ENCODE measurements at regions not wholly inside any gene's neighbourhood (a gene's known extent, or its start where the extent isn't known, plus 50 kb on each side); places are given as distances from the start of the nearest gene placed in this dataset.

DNA sequence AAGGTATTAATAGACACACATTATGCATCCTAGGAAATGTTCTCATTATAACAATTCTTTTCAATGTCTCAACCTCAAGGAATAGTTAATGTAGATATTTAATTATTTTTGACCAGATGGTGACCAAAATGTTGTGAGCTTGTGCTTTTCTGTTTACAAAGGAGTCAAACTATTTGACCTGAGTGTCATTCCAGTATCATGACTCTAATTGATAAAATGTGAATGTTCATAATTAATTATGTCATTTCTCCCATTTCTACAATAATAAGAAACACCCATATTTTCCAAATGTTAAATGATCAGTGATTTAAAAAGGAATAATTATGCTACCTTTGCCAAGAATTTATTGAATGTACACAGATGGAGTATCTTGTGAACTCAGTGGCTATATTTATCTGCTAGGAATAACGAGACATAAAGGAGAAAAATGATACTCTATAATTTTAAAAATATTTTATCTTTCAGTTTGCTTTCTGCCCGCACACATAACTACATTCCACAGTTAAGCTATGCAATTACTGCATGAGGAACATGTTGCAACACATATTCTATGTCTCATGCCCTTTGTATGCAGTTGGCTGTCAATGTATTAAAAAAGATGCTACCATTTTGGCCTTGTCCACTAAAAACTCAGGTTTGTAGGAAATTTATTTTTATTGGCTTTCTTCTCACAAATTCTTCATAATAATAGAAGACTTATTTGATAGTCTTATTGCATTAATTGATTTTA is 376.7 kb upstream of the CCDC179 start:
- H3K27ac ChIP-seq, result no peak overlapping the region
- ATAC-seq (no peak), DNase-seq (no peak)
- H3K4me3 ChIP-seq, result no peak overlapping the region
- no peak for TF ChIP-seq POLR2A (IDR thresholded peaks at IDR 0.05)
- TF ChIP-seq, protein P1, sequence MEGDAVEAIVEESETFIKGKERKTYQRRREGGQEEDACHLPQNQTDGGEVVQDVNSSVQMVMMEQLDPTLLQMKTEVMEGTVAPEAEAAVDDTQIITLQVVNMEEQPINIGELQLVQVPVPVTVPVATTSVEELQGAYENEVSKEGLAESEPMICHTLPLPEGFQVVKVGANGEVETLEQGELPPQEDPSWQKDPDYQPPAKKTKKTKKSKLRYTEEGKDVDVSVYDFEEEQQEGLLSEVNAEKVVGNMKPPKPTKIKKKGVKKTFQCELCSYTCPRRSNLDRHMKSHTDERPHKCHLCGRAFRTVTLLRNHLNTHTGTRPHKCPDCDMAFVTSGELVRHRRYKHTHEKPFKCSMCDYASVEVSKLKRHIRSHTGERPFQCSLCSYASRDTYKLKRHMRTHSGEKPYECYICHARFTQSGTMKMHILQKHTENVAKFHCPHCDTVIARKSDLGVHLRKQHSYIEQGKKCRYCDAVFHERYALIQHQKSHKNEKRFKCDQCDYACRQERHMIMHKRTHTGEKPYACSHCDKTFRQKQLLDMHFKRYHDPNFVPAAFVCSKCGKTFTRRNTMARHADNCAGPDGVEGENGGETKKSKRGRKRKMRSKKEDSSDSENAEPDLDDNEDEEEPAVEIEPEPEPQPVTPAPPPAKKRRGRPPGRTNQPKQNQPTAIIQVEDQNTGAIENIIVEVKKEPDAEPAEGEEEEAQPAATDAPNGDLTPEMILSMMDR (IDR thresholded peaks at IDR 0.05), result no peak
- intact Hi-C loops (cut with DNase I), result no loop called here
- H3K4me1 ChIP-seq, result no peaks in the 10 kb centered on the region
- no peaks in the 10 kb centered on the region for H3K9me3 ChIP-seq
- no peaks in the 10 kb centered on the region for H3K36me3 ChIP-seq
- H3K27me3 ChIP-seq, result no peaks in the 10 kb centered on the region
- WGBS (ENCODE audit: insufficient coverage, low coverage, low lambda C conversion rate, missing lambda C conversion rate), result 46% methylated on average over 2 of the region's 2 CpGs

DNA sequence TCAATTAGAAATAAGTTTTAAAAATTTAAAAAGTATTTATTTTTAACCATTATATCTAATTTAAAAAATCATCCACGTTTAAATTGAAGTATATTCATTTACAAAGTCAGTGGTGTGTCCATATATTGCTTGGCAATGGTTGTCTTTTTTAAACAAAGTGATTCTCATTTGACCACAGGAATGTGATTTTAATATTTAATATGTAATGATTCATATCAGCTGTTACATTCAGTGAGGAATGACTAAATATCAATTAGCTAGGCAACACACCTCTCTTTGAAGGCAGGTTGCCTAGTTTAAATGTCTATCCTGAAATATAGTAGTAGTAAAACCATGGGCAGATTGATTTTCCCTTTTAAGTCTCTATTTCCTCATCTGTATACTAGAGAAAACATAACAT is 392.2 kb upstream of the CCDC179 start:
- H3K27me3 ChIP-seq, result no peaks in the 10 kb centered on the region
- H3K4me3 ChIP-seq, result no peak overlapping the region
- intact Hi-C loops (cut with DNase I), result no loop called here
- H3K9me3 ChIP-seq, result no peaks in the 10 kb centered on the region
- DNase-seq (no peak), ATAC-seq (no peak)
- 28% methylated on average over 1 of the region's 1 CpG for WGBS (ENCODE audit: insufficient coverage, low coverage, low lambda C conversion rate, missing lambda C conversion rate)
- TF ChIP-seq POLR2A (IDR thresholded peaks at IDR 0.05), result no peak
- TF ChIP-seq, protein P1 (IDR thresholded peaks at IDR 0.05), result no peak
- no peaks in the 10 kb centered on the region for H3K4me1 ChIP-seq
- no peak overlapping the region for H3K27ac ChIP-seq
- H3K36me3 ChIP-seq, result no peaks in the 10 kb centered on the region

DNA sequence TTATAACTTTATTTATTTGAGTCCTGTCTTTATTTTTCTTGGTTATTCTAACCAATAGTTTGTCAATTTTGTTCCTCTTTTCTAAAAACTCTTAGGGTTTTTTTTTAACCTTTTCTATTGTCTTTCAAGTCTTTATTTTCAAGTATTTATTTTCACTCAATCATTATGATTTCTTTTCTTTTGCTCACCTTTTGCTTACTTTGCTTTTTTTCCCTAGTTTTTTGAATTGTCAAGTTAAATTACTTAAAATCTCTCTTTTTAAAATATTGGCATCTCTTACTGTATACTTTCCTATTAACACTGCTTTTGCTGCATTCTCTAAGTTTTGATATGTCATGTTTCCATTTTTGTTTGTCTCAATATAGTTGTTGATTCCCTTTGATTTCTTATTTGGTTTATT is 396.8 kb upstream of the CCDC179 start:
- no peaks in the 10 kb centered on the region for H3K27me3 ChIP-seq

DNA sequence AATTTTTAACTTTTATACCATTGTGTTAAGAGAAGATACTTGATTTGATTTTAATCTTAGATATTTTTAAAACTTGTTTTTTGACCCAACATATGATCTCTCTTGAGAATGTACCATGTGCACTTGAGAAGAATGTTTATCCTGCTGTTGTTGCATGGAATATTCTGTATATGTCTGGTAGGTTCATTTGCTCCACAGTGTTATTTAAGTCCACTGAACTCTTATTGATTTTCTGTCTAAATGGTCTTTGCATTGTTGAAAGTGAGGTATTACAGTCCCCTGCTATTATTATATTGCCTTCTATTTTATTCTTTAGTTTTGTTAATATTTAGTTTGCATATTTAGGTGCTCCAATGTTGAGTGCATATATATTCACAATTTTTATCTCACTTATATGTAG is 397.3 kb upstream of the CCDC179 start:
- H3K4me3 ChIP-seq, result no peak overlapping the region
- no peaks in the 10 kb centered on the region for H3K27me3 ChIP-seq
- DNase-seq, result no peak
- no peaks in the 10 kb centered on the region for H3K36me3 ChIP-seq
- ATAC-seq, result no peak
- intact Hi-C loops (cut with DNase I), result no loop called here
- TF ChIP-seq, protein P1 (IDR thresholded peaks at IDR 0.05), result no peak
- TF ChIP-seq POLR2A (IDR thresholded peaks at IDR 0.05), result no peak
- no peak overlapping the region for H3K27ac ChIP-seq
- H3K9me3 ChIP-seq, result no peaks in the 10 kb centered on the region
- H3K4me1 ChIP-seq, result no peaks in the 10 kb centered on the region

More for the DNA sequence above, 396.8 kb upstream of the CCDC179 start:
- H3K36me3 ChIP-seq, result no peaks in the 10 kb centered on the region
- no peak overlapping the region for H3K27ac ChIP-seq
- H3K4me1 ChIP-seq, result no peaks in the 10 kb centered on the region
- H3K9me3 ChIP-seq, result no peaks in the 10 kb centered on the region
- no peak for ATAC-seq
- intact Hi-C loops (cut with DNase I), result no loop called here
- no peak for TF ChIP-seq POLR2A (IDR thresholded peaks at IDR 0.05)
- TF ChIP-seq, protein P1 (IDR thresholded peaks at IDR 0.05), result no peak
- DNase-seq, result no peak
- H3K4me3 ChIP-seq, result no peak overlapping the region

DNA sequence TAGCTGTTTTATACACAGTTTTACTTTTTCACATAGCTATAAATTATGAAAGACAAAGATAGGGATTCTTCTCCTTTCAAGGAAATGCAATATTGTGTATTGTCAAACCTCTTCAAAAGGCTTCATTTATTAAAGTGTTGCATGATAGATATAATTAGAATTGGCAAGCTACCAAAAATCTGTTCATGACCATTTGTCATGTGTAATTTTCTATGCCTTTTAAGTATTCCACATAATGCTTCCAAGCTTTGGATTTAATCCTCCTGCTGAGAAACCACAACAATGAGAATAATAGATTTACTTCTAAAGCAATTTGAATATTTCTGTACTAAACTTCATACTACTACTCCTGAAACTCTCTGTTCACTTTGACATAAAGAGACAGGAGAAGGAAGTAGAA is 403.2 kb upstream of the CCDC179 start:
- no peaks in the 10 kb centered on the region for H3K36me3 ChIP-seq
- TF ChIP-seq, protein P1 (IDR thresholded peaks at IDR 0.05), result no peak
- no peak for TF ChIP-seq POLR2A (IDR thresholded peaks at IDR 0.05)
- DNase-seq, result no peak

More for the DNA sequence above, 403.2 kb upstream of the CCDC179 start:
- Histone ChIP-seq H3K27ac (no peak overlapping the region), H3K4me1 (no peaks in the 10 kb centered on the region), H3K9me3 (no peaks in the 10 kb centered on the region), H3K4me3 (no peak overlapping the region), H3K27me3 (no peaks in the 10 kb centered on the region)
- no peak for ATAC-seq
- intact Hi-C loops (cut with DNase I), result no loop called here
